Liver (tissue), 8 donors: ENCODE measurements at regions not wholly inside any gene's neighbourhood (a gene's known extent, or its start where the extent isn't known, plus 50 kb on each side); places are given as distances from the start of the nearest gene placed in this dataset.

Experiments used
- DNase-seq: peaks from one replicate; pipeline ENCODE4 v3.0.0-alpha.2; 2017; ENCODE audit warnings: low spot score
- H3K27ac ChIP-seq, 2 donors: one replicate each; pipeline ENCODE4 v1.7.0; 2013; ENCODE audit warnings: inconsistent platforms in 2 of 2, low read length in 2 of 2, control low read depth in 1 of 2, low read depth in 1 of 2, mild to moderate bottlenecking in 1 of 2
- H3K27me3 ChIP-seq, 4 donors: one replicate each; pipeline versions ENCODE4 v1.6.1 to v1.7.0; 2013; ENCODE audit warnings: low read length in 3 of 4, inconsistent platforms in 1 of 4, mild to moderate bottlenecking in 1 of 4, moderate library complexity in 1 of 4; ENCODE audit not compliant: control insufficient read depth in 4 of 4, insufficient read depth in 4 of 4
- H3K36me3 ChIP-seq, 4 donors: one replicate each; pipeline versions ENCODE4 v1.6.1 to v1.7.0; 2013; ENCODE audit warnings: low read length in 3 of 4, mild to moderate bottlenecking in 3 of 4, low read depth in 1 of 4, moderate library complexity in 1 of 4; ENCODE audit not compliant: control insufficient read depth in 4 of 4, insufficient read depth in 3 of 4
- H3K4me1 ChIP-seq, 4 donors: one replicate each; pipeline versions ENCODE4 v1.6.1 to v1.7.0; 2013; ENCODE audit warnings: low read length in 3 of 4, mild to moderate bottlenecking in 3 of 4, moderate library complexity in 1 of 4; ENCODE audit not compliant: control insufficient read depth in 4 of 4, insufficient read depth in 4 of 4
- H3K4me3 ChIP-seq, 3 donors: one replicate each; pipeline versions ENCODE4 v1.6.1 to v1.7.0; 2013; ENCODE audit warnings: low read length in 3 of 3, control low read depth in 1 of 3, low read depth in 1 of 3, mild to moderate bottlenecking in 1 of 3
- H3K9ac ChIP-seq, 2 donors: one replicate each; pipeline ENCODE4 v1.7.0; 2013; ENCODE audit warnings: low read length in 2 of 2, mild to moderate bottlenecking in 2 of 2, moderate library complexity in 2 of 2, control low read depth in 1 of 2, low read depth in 1 of 2
- H3K9me3 ChIP-seq, 4 donors: one replicate each; pipeline versions ENCODE4 v1.6.1 to v1.7.0; 2013; ENCODE audit warnings: low read length in 3 of 4; ENCODE audit not compliant: control insufficient read depth in 4 of 4
- ATF3 ChIP-seq: IDR thresholded peaks from 2 replicates; pipeline ENCODE4 v1.6.1; 2016; ENCODE audit warnings: antibody characterized with exemption
- CTCF ChIP-seq: fragments of 150-350 bp; IDR thresholded peaks from 2 replicates; pipeline ENCODE4 v1.5.1; 2017; ENCODE audit warnings: improper control_type of control experiment, low read depth, low read length; ENCODE audit not compliant: missing input control
- EGR1 ChIP-seq, 2 donors: IDR thresholded peaks; 2 replicates each; pipeline ENCODE4 v1.6.1; 2016 to 2018; ENCODE audit warnings: antibody characterized with exemption in 2 of 2, low read depth in 2 of 2
- FOXA1 ChIP-seq: IDR thresholded peaks from 2 replicates; pipeline ENCODE4 v1.6.1; 2016; ENCODE audit warnings: antibody characterized with exemption
- FOXA2 ChIP-seq: IDR thresholded peaks from 2 replicates; pipeline ENCODE4 v1.6.1; 2016; ENCODE audit warnings: antibody characterized with exemption
- GABPA ChIP-seq, 2 donors: IDR thresholded peaks in 1 of 2; conservative IDR thresholded peaks in 1 of 2; 2 replicates each; pipeline ENCODE4 v1.6.1; 2016; ENCODE audit warnings: antibody characterized with exemption in 2 of 2, mild to moderate bottlenecking in 1 of 2, moderate library complexity in 1 of 2
- HNF4A ChIP-seq, 2 donors: conservative IDR thresholded peaks; 2 replicates each; pipeline ENCODE4 v1.6.1; 2016; ENCODE audit warnings: antibody characterized with exemption in 2 of 2, mild to moderate bottlenecking in 2 of 2
- HNF4G ChIP-seq: IDR thresholded peaks from 2 replicates; pipeline ENCODE4 v1.6.1; 2016; ENCODE audit warnings: antibody characterized with exemption
- JUND ChIP-seq, 2 donors: IDR thresholded peaks; 2 replicates each; pipeline ENCODE4 v1.6.1; 2016; ENCODE audit warnings: antibody characterized with exemption in 2 of 2
- MAX ChIP-seq: IDR thresholded peaks from 2 replicates; pipeline ENCODE4 v1.6.1; 2016; ENCODE audit warnings: antibody characterized with exemption
- NR2F2 ChIP-seq: IDR thresholded peaks from 2 replicates; pipeline ENCODE4 v1.6.1; 2016; ENCODE audit warnings: antibody characterized with exemption
- RAD21 ChIP-seq, 2 donors: IDR thresholded peaks; 2 replicates each; pipeline ENCODE4 v1.6.1; 2016; ENCODE audit warnings: antibody characterized with exemption in 2 of 2, mild to moderate bottlenecking in 2 of 2
- REST ChIP-seq: IDR thresholded peaks from 2 replicates; pipeline ENCODE4 v1.6.1; 2016; ENCODE audit warnings: antibody characterized with exemption, mild to moderate bottlenecking
- RXRA ChIP-seq, 2 donors: IDR thresholded peaks; 2 replicates each; pipeline ENCODE4 v1.6.1; 2017 to 2018; ENCODE audit warnings: antibody characterized with exemption in 2 of 2, mild to moderate bottlenecking in 1 of 2
- SP1 ChIP-seq: IDR thresholded peaks from 2 replicates; pipeline ENCODE4 v1.6.1; 2018; ENCODE audit warnings: antibody characterized with exemption, mild to moderate bottlenecking
- TAF1 ChIP-seq: conservative IDR thresholded peaks from 2 replicates; pipeline ENCODE4 v1.6.1; 2016; ENCODE audit warnings: antibody characterized with exemption, mild to moderate bottlenecking
- YY1 ChIP-seq: IDR thresholded peaks from 2 replicates; pipeline ENCODE4 v1.6.1; 2016; ENCODE audit warnings: antibody characterized with exemption, mild to moderate bottlenecking
- ZBTB33 ChIP-seq: IDR thresholded peaks from 2 replicates; pipeline ENCODE4 v1.6.1; 2016; ENCODE audit warnings: antibody characterized with exemption
- WGBS: extraction: QIAGEN DNeasy Blood & Tissue Kit; methylation state at CpG from one replicate; pipeline ENCODE4 v1.1.7; 2013; 5-methylcytosine and 5-hydroxymethylcytosine counted together
- donor health status: healthy.
- donor health status: healthy.
- donor health status: healthy.
- donor health status: healthy.
- donor health status: healthy.

GRCh38 chr13:74465271-74465670 lies 331.1 kb upstream of the KLF12 start:
- H3K9me3 ChIP-seq: no peaks in the 10 kb centered on the region
- H3K27ac ChIP-seq: no peak overlapping the region
- 62% methylated on average over 2 of the region's 2 CpGs for WGBS
- no peak overlapping the region for H3K4me3 ChIP-seq
- no peak for DNase-seq
- no peaks in the 10 kb centered on the region for H3K4me1 ChIP-seq
- no peaks in the 10 kb centered on the region for H3K36me3 ChIP-seq
- H3K9ac ChIP-seq: no peak overlapping the region
- TF ChIP-seq GABPA (IDR thresholded peaks at IDR 0.05 in 1 of 2, conservative IDR thresholded peaks at IDR 0.05 in 1 of 2): no peak
- no peak for TF ChIP-seq NR2F2
- TF ChIP-seq TAF1: no peak
- TF ChIP-seq SP1: no peak
- no peak for TF ChIP-seq RAD21 (IDR thresholded peaks at IDR 0.05)
- TF ChIP-seq FOXA1: no peak
- no peak for TF ChIP-seq RXRA (IDR thresholded peaks at IDR 0.05)
- no peak for TF ChIP-seq HNF4A (conservative IDR thresholded peaks at IDR 0.05)
- TF ChIP-seq MAX: no peak
- no peak for TF ChIP-seq YY1
- TF ChIP-seq ZBTB33: no peak
- no peak for TF ChIP-seq HNF4G
- TF ChIP-seq CTCF: no peak
- TF ChIP-seq ATF3: no peak
- no peak for TF ChIP-seq FOXA2
- no peak for TF ChIP-seq REST
- TF ChIP-seq JUND (IDR thresholded peaks at IDR 0.05): no peak
- TF ChIP-seq EGR1 (IDR thresholded peaks at IDR 0.05; ENCODE audit: low read depth in 2 of 2): no peak
- peaks cover 0 to 4% (median 0%) of the 10 kb centered on the region in 4 donors for H3K27me3 ChIP-seq

- Histone ChIP-seq H3K9ac (no peak overlapping the region), H3K27ac (no peak overlapping the region), H3K36me3 (no peaks in the 10 kb centered on the region), H3K4me1 (no peaks in the 10 kb centered on the region), H3K4me3 (no peak overlapping the region), H3K27me3 (peaks cover 0 to 4% (median 0%) of the 10 kb centered on the region in 4 donors), H3K9me3 (no peaks in the 10 kb centered on the region)
- 62% methylated on average over 3 of the region's 3 CpGs for WGBS
- no peak for DNase-seq
- TF ChIP-seq FOXA1 (no peak), SP1 (no peak), RAD21 (IDR thresholded peaks at IDR 0.05) (no peak), GABPA (IDR thresholded peaks at IDR 0.05 in 1 of 2, conservative IDR thresholded peaks at IDR 0.05 in 1 of 2) (no peak), MAX (no peak), REST (no peak), FOXA2 (no peak), ATF3 (no peak), HNF4G (no peak), ZBTB33 (no peak), YY1 (no peak)
Measured at GRCh38 chr13:74464670-74465069, 330.5 kb upstream of the KLF12 start.
